ENCODE measurements at regions not wholly inside any gene's neighbourhood (a gene's known extent, or its start where the extent isn't known, plus 50 kb on each side); places are given as distances from the start of the nearest gene placed in this dataset.

DNA sequence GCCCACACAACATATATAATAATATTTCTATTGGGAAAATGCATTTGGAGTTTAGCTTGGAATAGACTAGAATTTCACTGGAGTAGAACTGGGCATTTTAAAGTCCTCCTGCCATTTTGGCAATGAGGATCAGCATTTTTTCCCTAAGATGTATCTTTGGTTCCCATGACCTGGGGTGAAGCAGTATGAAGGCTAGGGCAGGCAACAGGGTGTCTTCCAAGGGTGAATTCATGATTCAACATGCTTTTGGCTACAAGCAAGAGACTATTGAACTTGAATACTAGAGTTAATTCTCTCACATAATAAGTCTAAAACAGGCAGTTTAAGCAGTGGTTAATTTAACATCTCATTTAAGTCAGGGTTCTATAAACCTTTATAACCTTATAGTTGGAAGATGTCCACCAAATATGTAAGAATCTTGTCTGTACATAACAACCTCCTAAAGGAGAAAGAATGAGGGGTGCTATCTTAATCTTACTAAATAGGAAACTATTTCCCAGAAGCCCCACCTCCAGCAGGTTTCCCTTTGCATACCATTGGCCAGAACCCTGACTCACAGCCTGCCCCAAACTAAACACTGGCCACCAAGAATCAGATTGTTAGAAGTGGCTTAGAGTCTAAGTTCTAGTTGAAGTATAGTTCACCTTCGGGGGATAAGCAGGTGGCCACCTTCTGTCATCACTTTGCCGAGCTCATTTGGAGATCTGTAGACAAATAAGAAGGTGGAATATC lies 96.0 kb upstream of the PRPS1L1 start:
- Mint-ChIP-seq H3K4me3 (no peak overlapping the region), H3K27ac (no peak overlapping the region), H3K9me3 (no peaks in the 10 kb centered on the region), H3K36me3 (ENCODE audit: low read depth) (no peaks in the 10 kb centered on the region), H3K27me3 (ENCODE audit: insufficient read depth) (no peaks in the 10 kb centered on the region), H3K4me1 (peaks cover 24% of the 10 kb centered on the region)
- no peak for DNase-seq
- TF ChIP-seq, protein P1, sequence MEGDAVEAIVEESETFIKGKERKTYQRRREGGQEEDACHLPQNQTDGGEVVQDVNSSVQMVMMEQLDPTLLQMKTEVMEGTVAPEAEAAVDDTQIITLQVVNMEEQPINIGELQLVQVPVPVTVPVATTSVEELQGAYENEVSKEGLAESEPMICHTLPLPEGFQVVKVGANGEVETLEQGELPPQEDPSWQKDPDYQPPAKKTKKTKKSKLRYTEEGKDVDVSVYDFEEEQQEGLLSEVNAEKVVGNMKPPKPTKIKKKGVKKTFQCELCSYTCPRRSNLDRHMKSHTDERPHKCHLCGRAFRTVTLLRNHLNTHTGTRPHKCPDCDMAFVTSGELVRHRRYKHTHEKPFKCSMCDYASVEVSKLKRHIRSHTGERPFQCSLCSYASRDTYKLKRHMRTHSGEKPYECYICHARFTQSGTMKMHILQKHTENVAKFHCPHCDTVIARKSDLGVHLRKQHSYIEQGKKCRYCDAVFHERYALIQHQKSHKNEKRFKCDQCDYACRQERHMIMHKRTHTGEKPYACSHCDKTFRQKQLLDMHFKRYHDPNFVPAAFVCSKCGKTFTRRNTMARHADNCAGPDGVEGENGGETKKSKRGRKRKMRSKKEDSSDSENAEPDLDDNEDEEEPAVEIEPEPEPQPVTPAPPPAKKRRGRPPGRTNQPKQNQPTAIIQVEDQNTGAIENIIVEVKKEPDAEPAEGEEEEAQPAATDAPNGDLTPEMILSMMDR (conservative IDR thresholded peaks at IDR 0.05), result no peak
- Histone ChIP-seq H3K9ac (ENCODE audit: extremely low read depth, low read length, poor library complexity, severe bottlenecking) (no peak overlapping the region), H3K27me3 (ENCODE audit: control insufficient read depth, insufficient read depth, low read length, poor library complexity, severe bottlenecking) (no peaks in the 10 kb centered on the region), H3K36me3 (ENCODE audit: control insufficient read depth, insufficient read depth, low read length) (no peaks in the 10 kb centered on the region), H3K4me1 (ENCODE audit: control insufficient read depth, insufficient read depth, low read length) (no peaks in the 10 kb centered on the region), H3K4me3 (ENCODE audit: low read length) (no peak overlapping the region), H3K9me3 (ENCODE audit: control insufficient read depth, low read length) (no peaks in the 10 kb centered on the region), H3K27ac (ENCODE audit: low read depth, low read length) (no peak overlapping the region)
- 83 to 100% methylated on average over 2 of the region's 2 CpGs for WGBS, 2 experiments (ENCODE audit: insufficient coverage in 1 of 2, insufficient read length in 1 of 2)

DNA sequence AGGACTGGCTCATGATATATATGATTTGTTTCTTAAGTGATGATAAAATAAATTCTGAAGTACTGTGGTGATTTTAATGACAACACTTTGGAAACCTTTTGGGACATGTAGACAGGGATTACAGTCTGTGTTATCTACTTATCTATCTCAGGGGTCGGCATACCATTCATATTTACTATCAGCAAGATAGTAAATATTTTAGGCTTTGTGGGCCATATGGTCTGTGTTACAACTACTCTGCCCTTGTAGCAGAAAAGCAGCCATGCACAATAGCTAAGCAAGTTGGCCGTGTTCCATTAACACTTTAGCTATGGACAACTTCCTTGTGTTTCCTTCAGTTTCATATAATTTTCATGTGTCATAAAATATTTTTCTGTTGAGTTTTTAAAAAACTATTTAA lies 97.8 kb upstream of the PRPS1L1 start:
- Mint-ChIP-seq H3K4me3 (no peak overlapping the region), H3K27me3 (ENCODE audit: insufficient read depth) (no peaks in the 10 kb centered on the region), H3K9me3 (no peaks in the 10 kb centered on the region), H3K36me3 (ENCODE audit: low read depth) (no peaks in the 10 kb centered on the region), H3K4me1 (peaks cover 25% of the 10 kb centered on the region), H3K27ac (no peak overlapping the region)
- H3K4me1 ChIP-seq (ENCODE audit: control insufficient read depth, insufficient read depth, low read length), result no peaks in the 10 kb centered on the region
- 89 to 100% methylated on average over 1 to 2 of the region's 2 CpGs for WGBS, 2 experiments (ENCODE audit: insufficient coverage in 1 of 2, insufficient read length in 1 of 2)
- H3K36me3 ChIP-seq (ENCODE audit: control insufficient read depth, insufficient read depth, low read length), result no peaks in the 10 kb centered on the region
- H3K9ac ChIP-seq (ENCODE audit: extremely low read depth, low read length, poor library complexity, severe bottlenecking), result no peak overlapping the region
- H3K9me3 ChIP-seq (ENCODE audit: control insufficient read depth, low read length), result no peaks in the 10 kb centered on the region
- TF ChIP-seq, protein P1 (conservative IDR thresholded peaks at IDR 0.05), result no peak
- H3K27me3 ChIP-seq (ENCODE audit: control insufficient read depth, insufficient read depth, low read length, poor library complexity, severe bottlenecking), result no peaks in the 10 kb centered on the region
- H3K4me3 ChIP-seq (ENCODE audit: low read length), result no peak overlapping the region
- DNase-seq, result no peak
- H3K27ac ChIP-seq (ENCODE audit: low read depth, low read length), result no peak overlapping the region

DNA sequence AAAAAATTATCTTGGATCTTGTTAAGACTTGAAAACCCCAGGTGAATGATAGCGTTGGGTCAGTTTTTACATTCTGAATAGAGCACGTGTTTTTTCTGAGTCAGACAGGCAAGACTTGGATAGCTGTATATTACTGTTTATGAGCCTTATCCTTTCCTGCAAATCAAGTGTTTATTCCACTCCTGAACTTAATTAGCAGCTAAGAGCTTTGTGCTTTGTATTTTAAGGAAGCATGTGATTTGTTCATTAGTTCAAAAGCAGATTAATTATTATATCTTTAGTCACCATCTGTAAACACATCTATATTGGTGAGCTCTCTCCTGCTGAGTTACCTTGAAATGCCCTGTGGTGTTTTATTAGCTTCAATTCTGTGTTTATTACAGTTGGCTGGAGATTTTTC lies 98.6 kb upstream of the PRPS1L1 start:
- Histone ChIP-seq H3K27ac (ENCODE audit: low read depth, low read length) (no peak overlapping the region), H3K4me3 (ENCODE audit: low read length) (no peak overlapping the region), H3K4me1 (ENCODE audit: control insufficient read depth, insufficient read depth, low read length) (no peaks in the 10 kb centered on the region), H3K27me3 (ENCODE audit: control insufficient read depth, insufficient read depth, low read length, poor library complexity, severe bottlenecking) (no peaks in the 10 kb centered on the region), H3K9me3 (ENCODE audit: control insufficient read depth, low read length) (no peaks in the 10 kb centered on the region), H3K9ac (ENCODE audit: extremely low read depth, low read length, poor library complexity, severe bottlenecking) (no peak overlapping the region), H3K36me3 (ENCODE audit: control insufficient read depth, insufficient read depth, low read length) (no peaks in the 10 kb centered on the region)
- no peak overlapping the region for H3K27ac Mint-ChIP-seq
- H3K4me1 Mint-ChIP-seq, result peaks cover 25% of the 10 kb centered on the region
- H3K36me3 Mint-ChIP-seq (ENCODE audit: low read depth), result no peaks in the 10 kb centered on the region
- H3K27me3 Mint-ChIP-seq (ENCODE audit: insufficient read depth), result no peaks in the 10 kb centered on the region
- WGBS, 2 experiments (ENCODE audit: insufficient coverage in 1 of 2, insufficient read length in 1 of 2), result 88 to 94% methylated on average over 2 of the region's 2 CpGs
- no peaks in the 10 kb centered on the region for H3K9me3 Mint-ChIP-seq
- H3K4me3 Mint-ChIP-seq, result no peak overlapping the region
- no peak for DNase-seq
- TF ChIP-seq, protein P1 (conservative IDR thresholded peaks at IDR 0.05), result no peak

Data from endodermal cell (in vitro differentiated cells).